Hepatocyte (in vitro differentiated cells): ENCODE measurements at regions not wholly inside any gene's neighbourhood (a gene's known extent, or its start where the extent isn't known, plus 50 kb on each side); places are given as distances from the start of the nearest gene placed in this dataset.

Experiments
- DNase-seq: peaks from one replicate; pipeline ENCODE4 v3.0.0-alpha.2; 2016; ENCODE audit warnings: low spot score
- H2AFZ ChIP-seq: fragments of 200-600 bp; sonication (generic); 2 replicates; pipeline ENCODE4 v1.6.0; 2016; ENCODE audit warnings: antibody characterized with exemption, mild to moderate bottlenecking
- H3K27ac ChIP-seq: fragments of 200-600 bp; sonication (generic); 2 replicates; pipeline ENCODE4 v1.5.1; 2016; ENCODE audit warnings: mild to moderate bottlenecking
- H3K27me3 ChIP-seq: fragments of 200-600 bp; sonication (generic); 2 replicates; pipeline ENCODE4 v1.6.1; 2016
- H3K36me3 ChIP-seq: fragments of 200-600 bp; sonication (generic); replicated peaks from 2 replicates; pipeline ENCODE4 v1.5.1; 2016; ENCODE audit warnings: low read depth; ENCODE audit not compliant: insufficient read depth
- H3K4me1 ChIP-seq: fragments of 200-600 bp; sonication (generic); 2 replicates; pipeline ENCODE4 v1.5.1; 2016; ENCODE audit warnings: mild to moderate bottlenecking, moderate library complexity; ENCODE audit not compliant: insufficient read depth
- H3K4me2 ChIP-seq: fragments of 200-600 bp; sonication (generic); 2 replicates; pipeline ENCODE4 v1.6.0; 2016
- H3K4me3 ChIP-seq: fragments of 200-600 bp; sonication (generic); 2 replicates; pipeline ENCODE4 v1.5.1; 2016; ENCODE audit warnings: mild to moderate bottlenecking
- H3K79me2 ChIP-seq: fragments of 200-600 bp; sonication (generic); 2 replicates; pipeline ENCODE4 v1.6.0; 2017; ENCODE audit warnings: mild to moderate bottlenecking
- H3K9me2 ChIP-seq: fragments of 200-600 bp; sonication (generic); replicated peaks from 2 replicates; pipeline ENCODE4 v1.6.0; 2017; ENCODE audit warnings: mild to moderate bottlenecking; ENCODE audit not compliant: insufficient read depth
- H3K9me3 ChIP-seq: fragments of 200-600 bp; sonication (generic); 2 replicates; pipeline ENCODE4 v1.5.1; 2016; ENCODE audit warnings: low read depth, mild to moderate bottlenecking
- H4K20me1 ChIP-seq: fragments of 200-600 bp; sonication (generic); 2 replicates; pipeline ENCODE4 v1.6.0; 2016; ENCODE audit warnings: mild to moderate bottlenecking; ENCODE audit not compliant: insufficient read depth, poor library complexity, severe bottlenecking
- CTCF ChIP-seq: fragments of 200-600 bp; sonication (generic); IDR thresholded peaks from 2 replicates; pipeline ENCODE4 v1.5.1; 2016; ENCODE audit warnings: antibody characterized with exemption, mild to moderate bottlenecking; ENCODE audit not compliant: poor library complexity
- EZH2 ChIP-seq: fragments of 200-600 bp; sonication (generic); IDR thresholded peaks from 2 replicates; pipeline ENCODE4 v1.6.1; 2016; ENCODE audit warnings: antibody characterized with exemption, mild to moderate bottlenecking, borderline replicate concordance
- EZH2phosphoT487 ChIP-seq: fragments of 200-600 bp; sonication (generic); IDR thresholded peaks from one replicate; pipeline ENCODE4 v1.6.1; 2018; ENCODE audit warnings: antibody characterized with exemption, mild to moderate bottlenecking, low read depth, moderate library complexity; ENCODE audit not compliant: unreplicated experiment, severe bottlenecking
- WGBS: methylation state at CpG from one replicate; pipeline ENCODE4 v1.1.6; 2016; ENCODE audit warnings: low lambda C conversion rate; ENCODE audit errors: missing lambda C conversion rate; 5-methylcytosine and 5-hydroxymethylcytosine counted together

- DNase-seq: no peak
Measured at GRCh38 chr6:113767985-113768384, 89.2 kb upstream of the MARCKS start.

GRCh38 chr6:113772961-113773360, 84.2 kb upstream of the MARCKS start:
- Histone ChIP-seq H3K4me3 (no peak overlapping the region), H2AFZ (no peak overlapping the region), H3K79me2 (no peaks in the 10 kb centered on the region), H3K9me2 (no peaks in the 10 kb centered on the region), H3K36me3 (no peaks in the 10 kb centered on the region), H3K27ac (no peak overlapping the region), H3K27me3 (no peaks in the 10 kb centered on the region), H3K4me2 (no peak overlapping the region), H4K20me1 (no peaks in the 10 kb centered on the region), H3K9me3 (no peaks in the 10 kb centered on the region), H3K4me1 (peaks cover 6% of the 10 kb centered on the region)
- 92% methylated on average over 1 of the region's 1 CpG for WGBS
- TF ChIP-seq EZH2: no peak
- no peak for TF ChIP-seq EZH2phosphoT487
- no peak for TF ChIP-seq CTCF
- DNase-seq: no peak

More at GRCh38 chr6:113767985-113768384, 89.2 kb upstream of the MARCKS start:
- TF ChIP-seq EZH2phosphoT487 (no peak), EZH2 (no peak), CTCF (no peak)
- H3K4me2 ChIP-seq: no peak overlapping the region
- no peaks in the 10 kb centered on the region for H3K36me3 ChIP-seq
- H4K20me1 ChIP-seq: no peaks in the 10 kb centered on the region
- no peak overlapping the region for H3K27ac ChIP-seq
- no peak overlapping the region for H3K4me3 ChIP-seq
- WGBS: 83% methylated on average over 3 of the region's 3 CpGs
- no peak overlapping the region for H2AFZ ChIP-seq
- no peaks in the 10 kb centered on the region for H3K79me2 ChIP-seq
- no peaks in the 10 kb centered on the region for H3K9me2 ChIP-seq
- no peaks in the 10 kb centered on the region for H3K9me3 ChIP-seq
- H3K4me1 ChIP-seq: no peaks in the 10 kb centered on the region
- H3K27me3 ChIP-seq: no peaks in the 10 kb centered on the region

GRCh38 chr6:113774127-113774825, 82.9 kb upstream of the MARCKS start:
- H3K79me2 ChIP-seq: no peaks in the 10 kb centered on the region
- no peaks in the 10 kb centered on the region for H3K9me3 ChIP-seq
- no peak overlapping the region for H2AFZ ChIP-seq
- no peaks in the 10 kb centered on the region for H3K36me3 ChIP-seq
- no peak overlapping the region for H3K4me2 ChIP-seq
- peaks cover 6% of the 10 kb centered on the region for H3K4me1 ChIP-seq
- H3K4me3 ChIP-seq: no peak overlapping the region
- TF ChIP-seq EZH2 (no peak), EZH2phosphoT487 (no peak), CTCF (no peak)
- no peaks in the 10 kb centered on the region for H3K9me2 ChIP-seq
- H3K27ac ChIP-seq: no peak overlapping the region
- DNase-seq: peak; percentile 13
- H4K20me1 ChIP-seq: no peaks in the 10 kb centered on the region
- H3K27me3 ChIP-seq: no peaks in the 10 kb centered on the region
- 96% methylated on average over 2 of the region's 2 CpGs for WGBS
